OCI-LY7 (cell line): ENCODE measurements at regions not wholly inside any gene's neighbourhood (a gene's known extent, or its start where the extent isn't known, plus 50 kb on each side); places are given as distances from the start of the nearest gene placed in this dataset.
"Not testable (repeated sequence)": the region's sequence is repeated elsewhere in the genome, so short reads cannot be mapped to it uniquely, and the experiment has no call there.

Experiments used
- EZH2phosphoT487 ChIP-seq: fragments of 200-600 bp; sonication (generic); IDR thresholded peaks from 2 replicates; pipeline ENCODE4 v1.6.1; 2018; ENCODE audit warnings: low read depth, borderline replicate concordance, mild to moderate bottlenecking, mixed run types, antibody characterized with exemption, low read length, moderate library complexity, mixed read lengths
- TF ChIP-seq, protein P1 (sequence below): fragments of 200-600 bp; sonication (generic); conservative IDR thresholded peaks from 2 replicates; pipeline ENCODE4 v1.5.1; 2014; ENCODE audit warnings: mild to moderate bottlenecking, antibody characterized with exemption, low read length, moderate library complexity, mixed read lengths

DNA sequence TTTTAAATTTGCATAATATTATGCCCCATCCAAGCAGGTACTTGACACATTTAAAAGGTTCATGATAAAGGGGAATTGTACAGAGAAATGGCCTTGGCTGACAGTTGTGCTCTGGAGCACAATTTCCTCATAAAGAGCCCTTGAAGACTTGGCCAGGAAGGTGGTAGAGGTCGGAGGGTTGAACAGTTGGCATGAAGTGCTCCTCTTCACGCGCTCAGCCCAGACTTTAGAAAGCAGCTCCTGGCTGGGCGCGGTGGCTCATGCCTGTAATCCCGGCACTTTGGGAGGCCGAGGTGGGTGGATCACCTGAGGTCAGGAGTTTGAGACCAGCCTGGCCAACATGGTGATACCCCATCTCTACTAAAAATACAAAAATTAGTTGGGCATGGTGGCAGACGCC, 72.6 kb upstream of the SLC24A4 start:
- TF ChIP-seq, protein P1, sequence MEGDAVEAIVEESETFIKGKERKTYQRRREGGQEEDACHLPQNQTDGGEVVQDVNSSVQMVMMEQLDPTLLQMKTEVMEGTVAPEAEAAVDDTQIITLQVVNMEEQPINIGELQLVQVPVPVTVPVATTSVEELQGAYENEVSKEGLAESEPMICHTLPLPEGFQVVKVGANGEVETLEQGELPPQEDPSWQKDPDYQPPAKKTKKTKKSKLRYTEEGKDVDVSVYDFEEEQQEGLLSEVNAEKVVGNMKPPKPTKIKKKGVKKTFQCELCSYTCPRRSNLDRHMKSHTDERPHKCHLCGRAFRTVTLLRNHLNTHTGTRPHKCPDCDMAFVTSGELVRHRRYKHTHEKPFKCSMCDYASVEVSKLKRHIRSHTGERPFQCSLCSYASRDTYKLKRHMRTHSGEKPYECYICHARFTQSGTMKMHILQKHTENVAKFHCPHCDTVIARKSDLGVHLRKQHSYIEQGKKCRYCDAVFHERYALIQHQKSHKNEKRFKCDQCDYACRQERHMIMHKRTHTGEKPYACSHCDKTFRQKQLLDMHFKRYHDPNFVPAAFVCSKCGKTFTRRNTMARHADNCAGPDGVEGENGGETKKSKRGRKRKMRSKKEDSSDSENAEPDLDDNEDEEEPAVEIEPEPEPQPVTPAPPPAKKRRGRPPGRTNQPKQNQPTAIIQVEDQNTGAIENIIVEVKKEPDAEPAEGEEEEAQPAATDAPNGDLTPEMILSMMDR, result not testable (repeated sequence)
- not testable (repeated sequence) for TF ChIP-seq EZH2phosphoT487
